GM21423 (cell line): ENCODE measurements at regions not wholly inside any gene's neighbourhood (a gene's known extent, or its start where the extent isn't known, plus 50 kb on each side); places are given as distances from the start of the nearest gene placed in this dataset.

Experiments used
- ATAC-seq: cut with Tn5 transposase; IDR thresholded peaks from one replicate; pipeline ENCODE4 v1.9.1; 2021; ENCODE audit warnings: mild to moderate bottlenecking, moderate library complexity; ENCODE audit not compliant: unreplicated experiment

GRCh38 chr10:131519723-131520605 is 208.4 kb upstream of the TCERG1L start:
- ATAC-seq: no peak

GRCh38 chr10:131531265-131532190 is 220.0 kb upstream of the TCERG1L start:
- ATAC-seq: no peak

DNA sequence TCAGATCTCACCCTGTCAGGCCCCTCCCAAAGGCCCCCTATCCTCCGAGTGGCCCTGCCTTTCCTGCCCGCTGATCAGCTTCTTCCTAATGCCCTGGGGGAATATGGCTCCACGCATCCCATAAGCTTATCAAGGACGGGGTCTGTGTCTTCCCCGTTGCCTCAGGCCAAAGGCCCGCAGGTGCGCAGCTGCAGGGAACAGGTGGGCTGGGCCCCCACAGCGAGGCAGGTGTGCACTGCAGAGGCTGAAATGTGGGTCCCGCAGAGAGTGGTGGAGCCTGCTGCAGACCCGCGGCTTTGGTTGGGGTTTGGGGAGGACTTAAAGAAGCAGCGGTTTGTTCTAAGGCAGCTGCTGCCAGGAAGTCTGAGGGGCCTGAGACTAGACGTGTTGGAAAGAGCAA is 220.8 kb upstream of the TCERG1L start:
- no peak for ATAC-seq

- ATAC-seq: no peak
Observed at GRCh38 chr10:131532745-131533341, 221.3 kb upstream of the TCERG1L start.

DNA sequence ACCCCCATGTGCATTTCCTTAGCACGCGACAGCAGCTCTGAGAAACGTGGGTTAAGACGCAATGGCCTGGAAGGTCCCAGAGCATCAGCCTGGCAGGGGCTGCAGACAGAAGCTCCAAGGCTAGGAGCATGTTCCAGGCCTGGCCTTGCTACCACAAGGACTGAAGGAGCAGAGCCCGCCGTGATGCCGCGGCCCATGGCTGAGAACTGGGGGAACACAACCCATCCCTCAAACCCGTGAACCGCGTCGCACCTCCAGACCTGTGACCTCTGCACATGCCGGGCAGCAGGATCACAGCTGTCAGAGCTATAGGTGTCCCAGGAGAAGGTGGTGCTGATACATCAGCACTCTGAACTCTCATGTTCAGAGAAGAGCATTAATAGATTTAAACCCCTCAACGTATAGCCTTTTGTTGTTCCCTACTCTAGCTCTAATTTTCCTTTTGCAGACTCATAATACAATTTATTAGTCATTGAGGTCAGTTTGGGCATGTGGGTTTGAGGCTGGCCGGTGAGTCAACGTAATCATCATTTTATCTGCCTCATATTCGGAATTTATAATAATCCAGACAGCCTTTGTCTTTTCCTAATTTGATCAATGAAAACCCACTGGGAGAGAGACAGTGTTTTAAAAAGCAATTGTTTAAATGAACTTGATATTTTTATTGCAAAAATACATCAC is 222.5 kb upstream of the TCERG1L start:
- no peak for ATAC-seq

- no peak for ATAC-seq
Observed at GRCh38 chr10:131534836-131535235, 223.3 kb upstream of the TCERG1L start.

DNA sequence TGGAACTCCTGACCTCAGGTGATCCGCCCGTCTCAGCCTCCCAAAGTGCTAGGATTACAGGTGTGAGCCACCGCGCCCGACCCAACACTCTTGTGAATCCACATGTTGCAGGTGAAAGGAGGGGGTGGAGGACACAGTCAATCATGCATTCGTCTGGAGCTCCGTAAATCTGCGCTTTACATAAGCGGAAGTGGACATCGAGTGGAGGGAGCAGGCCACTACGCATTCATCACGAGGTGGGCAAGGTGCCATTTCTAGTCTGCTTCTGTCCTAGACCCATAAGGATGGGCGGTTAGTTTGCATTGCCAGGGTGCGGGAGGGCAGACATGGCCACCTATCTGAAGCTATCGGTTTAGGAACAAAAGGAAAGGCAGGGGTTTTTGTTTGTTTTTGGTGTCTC is 225.2 kb upstream of the TCERG1L start:
- ATAC-seq: no peak

DNA sequence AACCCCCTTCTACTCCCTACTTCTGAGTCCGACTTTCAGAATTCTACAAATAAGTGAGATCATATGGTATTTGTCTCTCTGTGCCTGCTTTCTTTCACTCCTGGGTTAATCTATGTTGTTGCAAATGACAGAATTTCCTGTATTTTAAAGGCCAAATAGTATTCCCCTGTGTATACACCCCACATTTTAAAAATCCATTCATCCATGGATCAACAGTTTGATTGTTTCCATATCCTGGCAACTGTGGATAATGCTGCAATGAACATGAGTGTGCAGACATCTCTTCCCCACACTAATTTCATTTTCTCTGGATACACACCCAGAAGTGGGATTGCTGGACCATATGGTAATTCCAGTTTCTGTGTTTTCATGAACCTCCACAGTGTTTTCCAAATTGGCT is 225.8 kb upstream of the TCERG1L start:
- no peak for ATAC-seq

DNA sequence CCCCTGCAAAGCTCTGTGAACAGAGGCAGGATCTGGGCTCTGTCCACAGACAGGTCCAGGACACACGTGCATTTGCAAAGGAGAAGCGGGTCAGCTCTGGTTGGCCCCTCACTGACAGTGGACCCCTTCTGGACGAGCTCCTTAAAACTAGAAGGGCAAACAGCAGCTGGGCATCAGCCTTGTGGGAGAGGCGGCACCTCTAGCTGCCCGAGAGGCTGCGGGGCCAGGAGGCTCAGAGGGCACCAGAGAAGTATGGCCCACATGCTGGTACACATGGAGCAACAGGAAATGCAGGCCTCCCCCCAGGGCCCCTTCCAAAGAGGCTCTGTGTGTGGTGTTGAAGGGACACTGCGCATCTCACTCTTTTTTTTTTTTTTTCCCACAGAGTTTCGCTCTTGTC is 233.0 kb upstream of the TCERG1L start:
- no peak for ATAC-seq

GRCh38 chr10:131546086-131546810 is 234.7 kb upstream of the TCERG1L start:
- ATAC-seq: no peak

GRCh38 chr10:131547129-131547799 is 235.7 kb upstream of the TCERG1L start:
- ATAC-seq: no peak

- no peak for ATAC-seq
Observed at GRCh38 chr10:131548176-131548575, 236.7 kb upstream of the TCERG1L start.

DNA sequence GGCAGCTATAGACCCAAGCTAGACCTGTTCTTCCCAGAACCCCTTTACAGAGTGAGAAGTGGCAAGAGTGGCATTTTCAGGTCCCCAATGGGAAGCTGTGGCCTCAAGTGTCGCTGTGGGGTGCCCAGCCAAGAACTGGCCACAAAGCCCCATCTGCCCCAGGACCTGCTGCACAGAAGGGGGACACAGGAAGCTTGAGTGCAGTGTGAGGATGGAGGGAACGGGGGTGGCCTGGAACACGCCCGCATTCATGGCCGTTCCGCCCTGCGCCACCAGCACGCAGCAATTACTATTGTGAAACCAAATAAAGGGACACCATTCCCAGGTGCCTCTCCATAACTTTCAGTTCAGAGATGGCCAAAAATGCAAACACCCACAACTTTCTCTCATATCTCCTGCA is 237.6 kb upstream of the TCERG1L start:
- no peak for ATAC-seq

DNA sequence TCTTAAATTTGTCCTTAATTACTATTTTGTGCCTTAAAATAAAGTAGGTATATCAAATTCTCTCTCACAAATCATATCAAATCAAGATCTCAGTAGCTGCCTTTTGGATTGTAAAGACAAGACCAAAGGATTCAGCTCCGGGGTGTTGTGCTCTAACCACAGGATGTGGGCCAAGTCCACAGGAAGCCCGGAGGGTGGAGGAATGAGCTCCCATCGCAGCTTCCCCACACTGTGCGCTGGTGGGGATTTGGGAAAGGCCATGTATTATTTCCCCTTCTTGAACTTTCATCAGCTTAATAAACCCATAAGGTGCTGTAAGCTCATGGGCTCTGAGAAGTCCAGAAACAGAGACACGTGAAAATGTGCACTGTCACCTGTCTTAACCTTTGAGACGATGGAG is 241.6 kb upstream of the TCERG1L start:
- no peak for ATAC-seq

DNA sequence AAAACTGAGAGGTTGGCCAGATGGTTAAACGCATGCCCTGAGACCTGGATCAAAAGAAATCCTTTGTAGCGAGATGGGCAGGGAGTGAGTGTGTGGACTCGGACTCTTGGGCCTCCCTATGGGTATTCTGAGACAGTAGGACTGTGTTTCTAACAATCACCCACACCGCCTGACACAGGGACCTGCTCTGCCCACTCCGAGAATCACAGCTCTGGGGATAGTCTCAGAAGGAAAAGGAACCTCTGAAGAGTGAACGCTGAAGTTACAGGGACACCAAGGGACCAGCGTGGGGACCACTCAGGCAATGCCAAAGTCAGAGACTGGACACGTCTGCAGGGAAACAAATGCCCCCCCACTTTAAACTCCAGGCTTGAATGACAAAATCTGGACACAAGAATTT is 242.1 kb upstream of the TCERG1L start:
- ATAC-seq: no peak

DNA sequence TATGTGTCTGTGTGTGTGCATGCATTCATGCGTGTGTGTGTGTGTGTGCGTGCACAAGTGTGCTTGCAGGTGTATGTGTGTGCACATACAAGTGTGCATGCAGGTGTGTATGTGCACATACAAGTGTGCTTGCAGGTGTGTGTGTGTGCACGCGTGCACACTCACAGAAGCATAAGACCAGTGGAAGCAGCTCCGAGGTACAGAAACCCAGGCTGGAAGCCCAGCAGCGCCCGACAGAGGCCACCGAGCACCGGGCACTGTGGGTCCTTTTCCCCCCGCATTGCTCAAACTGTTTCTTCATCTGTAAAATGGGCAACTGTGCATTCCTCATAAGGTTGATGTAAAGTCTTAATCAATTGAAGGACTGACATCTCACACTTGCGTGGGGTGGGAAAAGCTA is 243.3 kb upstream of the TCERG1L start:
- ATAC-seq: no peak

DNA sequence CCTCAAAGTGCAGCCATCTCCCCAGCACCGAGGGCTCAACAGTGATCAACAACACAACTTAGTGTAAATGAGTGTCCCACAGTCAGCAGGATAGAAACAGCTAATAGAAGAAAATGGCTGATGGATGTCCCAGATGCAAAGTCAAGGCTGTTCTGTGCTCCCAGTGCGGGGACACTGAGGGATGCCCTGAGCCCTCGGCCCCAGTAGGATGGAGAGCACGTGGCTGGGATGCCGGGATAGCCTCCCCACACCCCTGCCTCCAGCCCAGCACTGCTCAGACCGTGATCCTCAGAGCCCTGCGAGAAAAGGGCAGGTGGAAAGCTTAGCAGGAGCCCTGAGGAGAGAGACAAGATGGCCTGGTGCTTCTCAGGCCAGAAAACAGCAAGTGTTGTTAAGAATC is 243.9 kb upstream of the TCERG1L start:
- ATAC-seq: no peak

GRCh38 chr10:131556061-131556896 is 244.8 kb upstream of the TCERG1L start:
- no peak for ATAC-seq
